Fibroblast of gingiva (primary cell): ENCODE measurements at regions not wholly inside any gene's neighbourhood (a gene's known extent, or its start where the extent isn't known, plus 50 kb on each side); places are given as distances from the start of the nearest gene placed in this dataset.
"Not testable (repeated sequence)": the region's sequence is repeated elsewhere in the genome, so short reads cannot be mapped to it uniquely, and the experiment has no call there.

Source experiments
- DNase-seq: peaks from one replicate; pipeline ENCODE4 v3.0.0-alpha.2; 2011; ENCODE audit warnings: low read depth

GRCh38 chr1:79302380-79302930 lies 295.9 kb upstream of the ADGRL4 start:
- no peak for DNase-seq

GRCh38 chr1:79295967-79296366 lies 289.4 kb upstream of the ADGRL4 start:
- DNase-seq: no peak

GRCh38 chr1:79293611-79294010 lies 287.1 kb upstream of the ADGRL4 start:
- peak; percentile 43 for DNase-seq

GRCh38 chr1:79290927-79291474 lies 284.5 kb upstream of the ADGRL4 start:
- DNase-seq: no peak

GRCh38 chr1:79287982-79288381 lies 281.5 kb upstream of the ADGRL4 start:
- DNase-seq: no peak

GRCh38 chr1:79285667-79286066 lies 279.1 kb upstream of the ADGRL4 start:
- no peak for DNase-seq

- DNase-seq: no peak
Observed at GRCh38 chr1:79283451-79283850, 276.9 kb upstream of the ADGRL4 start.

- no peak for DNase-seq
Observed at GRCh38 chr1:79281442-79281841, 274.9 kb upstream of the ADGRL4 start.

- DNase-seq: no peak
Observed at GRCh38 chr1:79271759-79272158, 265.2 kb upstream of the ADGRL4 start.

GRCh38 chr1:79264975-79265818 lies 258.7 kb upstream of the ADGRL4 start:
- DNase-seq: no peak

GRCh38 chr1:79264285-79264684 lies 257.8 kb upstream of the ADGRL4 start:
- no peak for DNase-seq

GRCh38 chr1:79262745-79263258 lies 256.3 kb upstream of the ADGRL4 start:
- no peak for DNase-seq

GRCh38 chr1:79259390-79260336 lies 253.1 kb upstream of the ADGRL4 start:
- peak; percentile 56 for DNase-seq

GRCh38 chr1:79255421-79255820 lies 248.9 kb upstream of the ADGRL4 start:
- no peak for DNase-seq

GRCh38 chr1:79252598-79252997 lies 246.1 kb upstream of the ADGRL4 start:
- no peak for DNase-seq

GRCh38 chr1:79239840-79240239 lies 233.3 kb upstream of the ADGRL4 start:
- DNase-seq: no peak

GRCh38 chr1:79235301-79236002 lies 228.9 kb upstream of the ADGRL4 start:
- peak; percentile 10 for DNase-seq

- no peak for DNase-seq
Observed at GRCh38 chr1:79232818-79233217, 226.3 kb upstream of the ADGRL4 start.

GRCh38 chr1:79230751-79231150 lies 224.2 kb upstream of the ADGRL4 start:
- DNase-seq: not testable (repeated sequence)

GRCh38 chr1:79226963-79227362 lies 220.4 kb upstream of the ADGRL4 start:
- DNase-seq: no peak

GRCh38 chr1:79224537-79224936 lies 218.0 kb upstream of the ADGRL4 start:
- DNase-seq: no peak
